Epithelial cell of esophagus (primary cell): ENCODE measurements at regions not wholly inside any gene's neighbourhood (a gene's known extent, or its start where the extent isn't known, plus 50 kb on each side); places are given as distances from the start of the nearest gene placed in this dataset.

Experiments
- DNase-seq: peaks from one replicate; pipeline ENCODE4 v3.0.0; 2010; ENCODE audit warnings: low read depth
- H3K4me3 ChIP-seq: 2 replicates; pipeline ENCODE4 v1.5.1; 2011; ENCODE audit warnings: mild to moderate bottlenecking, low read length, control low read depth
- TF ChIP-seq, protein P1 (sequence below): IDR thresholded peaks from 2 replicates; pipeline ENCODE4 v1.5.1; 2011; ENCODE audit warnings: low read depth, mild to moderate bottlenecking, low read length, control low read depth, inconsistent platforms; ENCODE audit not compliant: insufficient read depth; ENCODE audit errors: missing control alignments

DNA sequence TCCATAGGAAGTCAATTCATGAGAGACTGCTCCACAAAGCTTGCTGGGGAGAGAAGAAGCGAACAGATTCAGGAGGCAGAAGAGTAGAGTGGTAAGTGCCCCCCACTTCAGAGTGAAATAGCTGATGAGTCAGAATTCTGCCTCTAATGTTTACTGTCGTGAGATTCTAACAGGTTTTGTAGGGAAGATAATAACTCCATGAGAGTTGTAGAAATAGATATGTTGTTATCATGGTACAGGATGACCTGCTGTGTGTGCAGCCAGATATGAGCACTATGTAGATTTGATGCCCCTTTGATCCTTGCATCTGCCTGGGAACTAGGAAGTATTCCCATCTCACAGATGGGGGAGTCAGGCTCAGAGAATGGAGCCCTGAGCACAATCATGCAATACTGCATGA is 502.4 kb upstream of the CDH11 start:
- TF ChIP-seq, protein P1, sequence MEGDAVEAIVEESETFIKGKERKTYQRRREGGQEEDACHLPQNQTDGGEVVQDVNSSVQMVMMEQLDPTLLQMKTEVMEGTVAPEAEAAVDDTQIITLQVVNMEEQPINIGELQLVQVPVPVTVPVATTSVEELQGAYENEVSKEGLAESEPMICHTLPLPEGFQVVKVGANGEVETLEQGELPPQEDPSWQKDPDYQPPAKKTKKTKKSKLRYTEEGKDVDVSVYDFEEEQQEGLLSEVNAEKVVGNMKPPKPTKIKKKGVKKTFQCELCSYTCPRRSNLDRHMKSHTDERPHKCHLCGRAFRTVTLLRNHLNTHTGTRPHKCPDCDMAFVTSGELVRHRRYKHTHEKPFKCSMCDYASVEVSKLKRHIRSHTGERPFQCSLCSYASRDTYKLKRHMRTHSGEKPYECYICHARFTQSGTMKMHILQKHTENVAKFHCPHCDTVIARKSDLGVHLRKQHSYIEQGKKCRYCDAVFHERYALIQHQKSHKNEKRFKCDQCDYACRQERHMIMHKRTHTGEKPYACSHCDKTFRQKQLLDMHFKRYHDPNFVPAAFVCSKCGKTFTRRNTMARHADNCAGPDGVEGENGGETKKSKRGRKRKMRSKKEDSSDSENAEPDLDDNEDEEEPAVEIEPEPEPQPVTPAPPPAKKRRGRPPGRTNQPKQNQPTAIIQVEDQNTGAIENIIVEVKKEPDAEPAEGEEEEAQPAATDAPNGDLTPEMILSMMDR = no peak
- no peak for DNase-seq
- H3K4me3 ChIP-seq = no peak overlapping the region

DNA sequence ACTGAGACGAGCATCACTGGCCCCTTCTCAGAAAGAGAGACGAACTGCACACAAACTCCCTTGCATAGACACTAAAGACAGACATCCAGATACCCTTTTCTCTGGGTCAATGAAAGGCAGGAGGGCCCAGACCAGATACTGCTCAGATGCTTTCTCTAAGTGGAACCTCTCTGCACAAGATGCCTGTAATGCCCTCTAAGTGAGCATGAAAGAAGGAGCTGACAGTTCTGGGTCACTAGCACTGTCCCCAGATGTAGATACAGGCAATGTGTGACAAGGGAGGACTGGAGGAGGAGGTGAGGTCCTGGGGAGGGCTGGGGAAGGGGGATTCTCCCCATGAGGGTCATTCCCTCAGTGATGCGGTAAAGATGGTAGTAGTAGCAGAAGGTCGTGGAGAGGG is 501.0 kb upstream of the CDH11 start:
- DNase-seq = no peak

DNA sequence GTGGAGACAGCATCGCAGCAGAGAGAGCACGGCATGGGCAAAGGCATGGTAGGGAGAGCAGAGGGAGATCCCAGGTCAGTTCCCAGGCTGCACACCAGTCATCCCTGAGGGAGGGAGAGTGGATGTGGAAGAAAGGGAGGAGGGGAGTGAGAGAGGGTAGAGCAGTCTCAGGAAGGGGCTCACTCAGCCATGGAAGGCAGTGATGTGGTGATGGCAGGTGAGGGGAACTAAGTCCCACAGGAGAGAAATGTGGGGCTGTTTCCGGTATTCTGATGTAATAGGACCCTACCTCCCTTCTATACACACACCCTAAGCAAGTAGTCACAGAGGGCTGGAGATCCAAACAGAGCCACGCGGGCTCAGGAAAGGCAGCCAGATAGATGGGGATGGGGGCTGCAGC is 500.3 kb upstream of the CDH11 start:
- no peak overlapping the region for H3K4me3 ChIP-seq
- DNase-seq = no peak
- TF ChIP-seq, protein P1 = no peak

More for the DNA sequence above, 501.0 kb upstream of the CDH11 start:
- TF ChIP-seq, protein P1 = no peak
- no peak overlapping the region for H3K4me3 ChIP-seq

DNA sequence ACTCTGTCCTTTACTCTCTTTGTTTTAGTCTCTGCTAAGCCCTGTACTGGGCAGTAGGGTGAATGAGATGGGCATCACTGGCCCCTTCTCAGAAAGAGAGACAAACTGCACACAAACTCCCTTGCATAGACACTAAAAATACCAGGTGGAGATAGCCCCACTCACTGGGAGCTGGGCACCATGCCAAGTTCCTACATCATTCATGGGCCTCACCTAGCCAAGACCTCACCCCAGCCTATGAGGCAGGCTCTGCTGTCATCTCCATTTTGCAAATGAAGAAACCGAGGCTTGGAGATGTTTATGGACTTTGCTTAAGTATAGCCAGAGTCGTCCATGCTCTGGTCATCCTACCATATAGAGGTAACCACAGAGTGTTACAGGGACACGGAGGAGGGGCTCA is 499.8 kb upstream of the CDH11 start:
- TF ChIP-seq, protein P1 = no peak

DNA sequence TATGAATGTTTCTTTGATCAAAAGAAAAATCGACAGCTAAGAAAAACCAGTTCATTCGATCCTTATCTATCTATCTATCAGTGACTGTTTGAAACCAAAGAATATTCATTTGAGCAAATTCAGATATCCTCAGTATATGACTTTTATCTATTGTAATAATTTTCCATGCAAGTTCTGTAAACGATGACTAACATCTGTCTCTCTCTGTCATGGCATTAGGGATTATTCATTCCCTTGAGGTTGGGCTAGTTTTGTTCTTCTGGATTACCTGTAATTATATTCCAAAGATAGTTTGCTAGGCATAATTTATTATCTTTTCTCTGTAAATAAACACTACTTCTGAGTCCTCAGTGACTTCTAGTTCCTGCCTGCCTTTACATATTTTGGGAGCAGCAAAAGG is 497.7 kb upstream of the CDH11 start:
- DNase-seq = peak; percentile 52
- H3K4me3 ChIP-seq = no peak overlapping the region
- TF ChIP-seq, protein P1 = no peak

More for the DNA sequence above, 499.8 kb upstream of the CDH11 start:
- peak; percentile 33 for DNase-seq
- H3K4me3 ChIP-seq = no peak overlapping the region

DNA sequence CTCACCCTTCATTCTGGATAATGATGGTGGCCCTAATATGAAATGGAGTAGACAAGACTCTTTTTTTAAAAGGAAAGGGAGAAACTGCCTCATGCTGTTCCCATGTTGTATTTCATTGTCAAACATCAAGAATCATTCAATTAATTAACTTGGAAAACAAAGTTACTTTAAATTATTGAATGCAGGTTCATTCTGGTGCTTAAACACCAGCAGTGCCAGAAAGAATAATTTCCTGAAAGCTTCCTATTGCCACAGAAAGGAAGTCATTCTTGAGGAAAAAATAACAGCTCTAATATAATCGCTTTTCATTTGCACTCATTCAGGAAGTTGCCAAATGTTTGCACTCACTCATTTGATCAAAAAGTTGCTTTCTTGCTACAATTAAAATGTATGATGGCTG is 497.1 kb upstream of the CDH11 start:
- TF ChIP-seq, protein P1 = no peak
- no peak overlapping the region for H3K4me3 ChIP-seq
- DNase-seq = no peak

DNA sequence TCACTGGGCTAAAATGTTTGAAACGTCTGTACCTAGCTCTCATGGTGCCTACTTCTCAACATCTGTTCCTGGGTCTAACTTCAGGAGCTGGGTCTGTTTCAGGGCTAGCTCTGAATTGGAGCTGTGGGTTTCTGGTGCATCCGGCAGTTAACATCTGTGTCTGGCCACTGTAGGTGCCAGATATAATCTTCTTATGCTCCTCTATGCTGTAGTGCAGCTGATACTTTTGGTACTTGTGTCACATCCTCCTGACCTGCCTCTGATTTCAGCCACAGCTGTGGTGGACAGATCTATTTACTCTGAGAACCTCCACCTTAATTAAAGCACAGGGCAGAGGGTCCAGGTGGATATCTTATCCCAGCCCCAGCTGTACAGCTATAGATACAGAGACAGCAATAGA is 496.5 kb upstream of the CDH11 start:
- TF ChIP-seq, protein P1 = no peak
- no peak overlapping the region for H3K4me3 ChIP-seq
- no peak for DNase-seq
